Adrenal gland (tissue), 9 donors: ENCODE measurements at regions not wholly inside any gene's neighbourhood (a gene's known extent, or its start where the extent isn't known, plus 50 kb on each side); places are given as distances from the start of the nearest gene placed in this dataset.

ENCODE experiments used
- DNase-seq, 7 donors: peaks; one replicate each; pipeline ENCODE4 v3.0.0-alpha.2; 2019 to 2020
- H3K27ac ChIP-seq, 5 donors: fragments of 200-600 bp; sonication (generic) in 4 of 5; 1 replicate in 3 of 5; 2 replicates in 2 of 5; pipeline versions ENCODE4 v1.5.1 to v1.8.0; 2016 to 2020; ENCODE audit warnings: mild to moderate bottlenecking in 1 of 5
- H3K27me3 ChIP-seq: fragments of 200-600 bp; 2 replicates; pipeline ENCODE4 v1.8.0; 2021
- H3K36me3 ChIP-seq, 2 donors: fragments of 200-600 bp; replicated peaks in 1 of 2; 1 replicate in 1 of 2; 2 replicates in 1 of 2; pipeline versions ENCODE4 v1.5.1 to v1.8.0; 2018 to 2022
- H3K4me1 ChIP-seq, 2 donors: fragments of 200-600 bp; replicated peaks in 1 of 2; 1 replicate in 1 of 2; 2 replicates in 1 of 2; pipeline versions ENCODE4 v1.5.1 to v1.8.0; 2018 to 2021
- H3K4me3 ChIP-seq, 4 donors: fragments of 200-600 bp; sonication (generic) in 3 of 4; one replicate each; pipeline ENCODE4 v1.5.1; 2016 to 2018
- H3K9me3 ChIP-seq, 3 donors: fragments of 200-600 bp; sonication (generic) in 1 of 3; replicated peaks in 1 of 3; 1 replicate in 2 of 3; 2 replicates in 1 of 3; pipeline versions ENCODE4 v1.5.1 to v1.8.0; 2016 to 2021
- POLR2A ChIP-seq, 2 donors: fragments of 450-650 bp; IDR thresholded peaks; one replicate each; pipeline ENCODE4 v1.6.1; 2017; ENCODE audit warnings: antibody characterized with exemption in 2 of 2, mild to moderate bottlenecking in 2 of 2, moderate library complexity in 1 of 2
- WGBS, 4 donors: extraction: QIAGEN DNeasy Blood & Tissue Kit in 2 of 4; methylation state at CpG; one replicate each; pipeline versions ENCODE4 v1.1.5 to v1.1.7; 2013 to 2017; 5-methylcytosine and 5-hydroxymethylcytosine counted together
- intact Hi-C, 2 donors: fragments of 100-400 bp; cut with DNase I; formaldehyde crosslinking; loops; one replicate each; pipeline versions ENCODE4 v1.14.1 to v1.15.0; 2022 to 2023
- TF ChIP-seq, protein P1 (sequence below), 6 experiments: fragments of 450-650 bp in 4 of 6; fragments of 200-600 bp in 2 of 6; sonication (generic) in 1 of 6; IDR thresholded peaks; 1 replicate in 5 of 6; 2 replicates in 1 of 6; pipeline versions ENCODE4 v1.5.1 to v1.8.0; 2016 to 2021; ENCODE audit warnings: antibody characterized with exemption in 6 of 6, mild to moderate bottlenecking in 2 of 6, moderate library complexity in 1 of 6
- donor health status: healthy with polysubstance abuse.
- donor health status: Bipolar disorder and iron deficiency.
- donor health status: DM: yes; HTN: yes; CAD: no.
- donor health status: DM: no; HTN: no; CAD: no.
- donor health status: DM: no; HTN: no; CAD: no.

DNA sequence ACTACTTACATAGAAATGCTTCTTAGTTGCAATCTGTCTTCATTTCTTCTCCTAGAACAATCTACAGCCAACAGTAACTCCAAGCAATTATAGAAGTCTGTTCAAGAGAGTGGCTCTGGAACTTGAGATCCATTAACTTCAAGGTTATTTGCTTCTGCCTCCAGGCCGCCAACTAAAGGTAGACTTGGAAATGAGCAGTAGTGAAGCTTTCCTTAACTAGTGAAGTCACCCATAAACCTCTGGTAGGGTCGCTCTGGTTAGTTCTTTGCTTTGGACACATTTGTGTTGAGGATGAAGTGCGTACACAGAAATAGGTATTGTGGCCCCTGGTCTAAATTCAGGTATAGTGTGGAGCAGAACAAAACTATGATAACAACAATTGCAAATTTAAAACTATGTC, 809.9 kb upstream of the RGS18 start:
- 82 to 83% (median 83%) methylated on average over 3 of the region's 3 CpGs for WGBS, 4 donors
- no peak for DNase-seq
- intact Hi-C loops = no loop called here

DNA sequence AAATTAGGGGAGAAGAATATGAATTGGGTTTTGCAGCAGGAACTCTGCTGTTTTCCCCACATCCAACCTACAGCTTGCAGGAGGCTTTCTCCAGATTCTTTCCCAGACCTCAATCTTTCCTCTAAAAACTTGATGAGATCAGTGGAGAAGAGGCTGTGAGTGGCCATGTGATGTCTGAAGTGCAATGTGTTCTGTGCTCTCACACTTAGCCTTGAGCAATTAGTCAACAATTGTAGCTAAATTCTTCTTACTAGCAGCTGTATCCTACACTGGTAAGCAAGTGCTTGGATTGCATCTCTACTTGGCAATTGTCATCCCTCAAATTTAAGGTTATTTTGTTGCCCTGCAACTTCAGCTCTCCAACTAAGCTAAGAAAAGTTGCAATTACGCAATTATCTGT, 807.3 kb upstream of the RGS18 start:
- no peaks in the 10 kb centered on the region for H3K36me3 ChIP-seq
- no peak for DNase-seq
- WGBS, 4 donors = 0 to 3% (median 0%) methylated on average over 1 of the region's 1 CpG
- no peaks in the 10 kb centered on the region for H3K27me3 ChIP-seq
- H3K27ac ChIP-seq = no peak overlapping the region
- no peaks in the 10 kb centered on the region for H3K9me3 ChIP-seq
- no peak overlapping the region for H3K4me3 ChIP-seq
- H3K4me1 ChIP-seq = no peaks in the 10 kb centered on the region
- no peak for TF ChIP-seq POLR2A (IDR thresholded peaks at IDR 0.05)
- TF ChIP-seq, protein P1, sequence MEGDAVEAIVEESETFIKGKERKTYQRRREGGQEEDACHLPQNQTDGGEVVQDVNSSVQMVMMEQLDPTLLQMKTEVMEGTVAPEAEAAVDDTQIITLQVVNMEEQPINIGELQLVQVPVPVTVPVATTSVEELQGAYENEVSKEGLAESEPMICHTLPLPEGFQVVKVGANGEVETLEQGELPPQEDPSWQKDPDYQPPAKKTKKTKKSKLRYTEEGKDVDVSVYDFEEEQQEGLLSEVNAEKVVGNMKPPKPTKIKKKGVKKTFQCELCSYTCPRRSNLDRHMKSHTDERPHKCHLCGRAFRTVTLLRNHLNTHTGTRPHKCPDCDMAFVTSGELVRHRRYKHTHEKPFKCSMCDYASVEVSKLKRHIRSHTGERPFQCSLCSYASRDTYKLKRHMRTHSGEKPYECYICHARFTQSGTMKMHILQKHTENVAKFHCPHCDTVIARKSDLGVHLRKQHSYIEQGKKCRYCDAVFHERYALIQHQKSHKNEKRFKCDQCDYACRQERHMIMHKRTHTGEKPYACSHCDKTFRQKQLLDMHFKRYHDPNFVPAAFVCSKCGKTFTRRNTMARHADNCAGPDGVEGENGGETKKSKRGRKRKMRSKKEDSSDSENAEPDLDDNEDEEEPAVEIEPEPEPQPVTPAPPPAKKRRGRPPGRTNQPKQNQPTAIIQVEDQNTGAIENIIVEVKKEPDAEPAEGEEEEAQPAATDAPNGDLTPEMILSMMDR (IDR thresholded peaks at IDR 0.05) = no peak
- intact Hi-C loops = no loop called here

More for the DNA sequence above, 809.9 kb upstream of the RGS18 start:
- TF ChIP-seq POLR2A (IDR thresholded peaks at IDR 0.05) = no peak
- TF ChIP-seq, protein P1 (IDR thresholded peaks at IDR 0.05) = no peak
- Histone ChIP-seq H3K4me3 (no peak overlapping the region), H3K27me3 (no peaks in the 10 kb centered on the region), H3K9me3 (no peaks in the 10 kb centered on the region), H3K36me3 (no peaks in the 10 kb centered on the region), H3K27ac (no peak overlapping the region), H3K4me1 (no peaks in the 10 kb centered on the region)

DNA sequence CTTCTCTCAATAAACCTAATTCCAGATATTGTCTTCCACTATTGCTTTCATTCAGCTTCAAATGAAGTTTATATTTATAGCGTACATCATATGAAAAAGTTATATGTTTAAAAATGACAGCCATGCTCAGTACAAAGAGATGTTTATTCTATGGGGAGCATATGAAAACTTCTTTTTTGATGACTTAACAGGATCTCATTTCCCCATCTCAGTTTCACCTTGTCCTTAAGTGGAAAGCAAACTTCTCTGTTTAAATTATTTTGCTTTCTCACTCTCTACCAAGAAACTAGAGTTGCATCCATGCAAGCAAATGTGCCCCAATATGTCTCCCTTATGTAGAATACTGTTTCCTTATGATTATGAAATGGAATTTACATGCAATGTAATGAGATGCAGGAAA, 799.5 kb upstream of the RGS18 start:
- Histone ChIP-seq H3K4me3 (no peak overlapping the region), H3K27ac (no peak overlapping the region), H3K9me3 (no peaks in the 10 kb centered on the region), H3K4me1 (no peaks in the 10 kb centered on the region), H3K27me3 (no peaks in the 10 kb centered on the region), H3K36me3 (no peaks in the 10 kb centered on the region)
- TF ChIP-seq POLR2A (IDR thresholded peaks at IDR 0.05) = no peak
- TF ChIP-seq, protein P1 (IDR thresholded peaks at IDR 0.05) = no peak
- intact Hi-C loops = no loop called here
- no peak for DNase-seq
- WGBS, 4 donors = 83 to 88% (median 87%) methylated on average over 1 of the region's 1 CpG

DNA sequence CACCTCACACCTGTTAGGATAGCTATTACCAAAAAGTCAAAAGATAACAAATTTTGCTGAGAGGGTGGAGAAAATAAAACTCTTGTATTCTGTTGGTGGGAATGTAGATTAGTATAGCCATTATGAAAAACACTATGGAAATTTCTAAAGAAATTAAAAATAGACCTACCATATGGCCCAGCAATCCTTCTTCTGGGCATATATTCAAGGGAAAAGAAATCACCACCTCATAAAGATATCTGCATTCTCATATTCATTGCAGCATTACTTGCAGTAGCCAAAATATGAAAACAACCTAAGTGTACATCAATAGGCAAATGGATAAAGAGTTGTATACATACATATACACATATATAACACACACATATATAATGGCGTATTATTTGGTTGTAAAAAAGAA, 791.6 kb upstream of the RGS18 start:
- no peaks in the 10 kb centered on the region for H3K36me3 ChIP-seq
- no peaks in the 10 kb centered on the region for H3K4me1 ChIP-seq
- H3K4me3 ChIP-seq = no peak overlapping the region
- TF ChIP-seq POLR2A (IDR thresholded peaks at IDR 0.05) = no peak
- TF ChIP-seq, protein P1 (IDR thresholded peaks at IDR 0.05) = no peak
- intact Hi-C loops = no loop called here
- H3K27ac ChIP-seq = no peak overlapping the region
- H3K27me3 ChIP-seq = no peaks in the 10 kb centered on the region
- no peak for DNase-seq
- 71 to 95% (median 81%) methylated on average over 1 of the region's 1 CpG for WGBS, 4 donors
- no peaks in the 10 kb centered on the region for H3K9me3 ChIP-seq
